ENCODE measurements at regions not wholly inside any gene's neighbourhood (a gene's known extent, or its start where the extent isn't known, plus 50 kb on each side); places are given as distances from the start of the nearest gene placed in this dataset.
A peak's percentile ranks its signal among the peaks of the same experiment; 100 is the strongest.

DNA sequence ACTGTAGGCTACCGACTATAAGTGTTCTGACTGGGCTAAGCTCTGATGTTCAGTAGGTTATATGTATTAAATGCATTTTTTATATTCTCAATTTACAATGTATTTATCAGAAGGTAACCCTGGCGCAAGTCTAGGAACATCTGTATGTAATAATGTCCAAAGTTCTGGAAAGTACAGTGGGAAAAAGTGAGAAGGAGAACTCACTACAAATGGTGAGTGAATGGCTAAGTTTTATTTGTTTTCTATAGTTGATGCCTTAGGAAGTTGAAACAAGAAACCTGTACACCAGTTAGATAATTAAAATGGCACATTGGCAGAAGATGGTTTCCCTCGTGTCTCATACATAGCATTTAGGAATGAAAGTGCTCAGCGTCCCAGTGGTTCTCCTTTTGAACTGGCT, 333.4 kb upstream of the THRB start:
- Mint-ChIP-seq H3K36me3 (ENCODE audit: unreplicated experiment) (no peaks in the 10 kb centered on the region), H3K9me3 (ENCODE audit: unreplicated experiment) (no peaks in the 10 kb centered on the region), H3K4me1 (ENCODE audit: unreplicated experiment) (peaks cover 10% of the 10 kb centered on the region), H3K4me3 (ENCODE audit: unreplicated experiment) (no peak overlapping the region), H3K27ac (ENCODE audit: unreplicated experiment) (no peak overlapping the region), H3K27me3 (ENCODE audit: unreplicated experiment) (peaks cover 50% of the 10 kb centered on the region)
- TF ChIP-seq, protein P1, sequence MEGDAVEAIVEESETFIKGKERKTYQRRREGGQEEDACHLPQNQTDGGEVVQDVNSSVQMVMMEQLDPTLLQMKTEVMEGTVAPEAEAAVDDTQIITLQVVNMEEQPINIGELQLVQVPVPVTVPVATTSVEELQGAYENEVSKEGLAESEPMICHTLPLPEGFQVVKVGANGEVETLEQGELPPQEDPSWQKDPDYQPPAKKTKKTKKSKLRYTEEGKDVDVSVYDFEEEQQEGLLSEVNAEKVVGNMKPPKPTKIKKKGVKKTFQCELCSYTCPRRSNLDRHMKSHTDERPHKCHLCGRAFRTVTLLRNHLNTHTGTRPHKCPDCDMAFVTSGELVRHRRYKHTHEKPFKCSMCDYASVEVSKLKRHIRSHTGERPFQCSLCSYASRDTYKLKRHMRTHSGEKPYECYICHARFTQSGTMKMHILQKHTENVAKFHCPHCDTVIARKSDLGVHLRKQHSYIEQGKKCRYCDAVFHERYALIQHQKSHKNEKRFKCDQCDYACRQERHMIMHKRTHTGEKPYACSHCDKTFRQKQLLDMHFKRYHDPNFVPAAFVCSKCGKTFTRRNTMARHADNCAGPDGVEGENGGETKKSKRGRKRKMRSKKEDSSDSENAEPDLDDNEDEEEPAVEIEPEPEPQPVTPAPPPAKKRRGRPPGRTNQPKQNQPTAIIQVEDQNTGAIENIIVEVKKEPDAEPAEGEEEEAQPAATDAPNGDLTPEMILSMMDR (IDR thresholded peaks at IDR 0.05): no peak
- no peak for DNase-seq (ENCODE audit: extremely low spot score, unreplicated experiment)

DNA sequence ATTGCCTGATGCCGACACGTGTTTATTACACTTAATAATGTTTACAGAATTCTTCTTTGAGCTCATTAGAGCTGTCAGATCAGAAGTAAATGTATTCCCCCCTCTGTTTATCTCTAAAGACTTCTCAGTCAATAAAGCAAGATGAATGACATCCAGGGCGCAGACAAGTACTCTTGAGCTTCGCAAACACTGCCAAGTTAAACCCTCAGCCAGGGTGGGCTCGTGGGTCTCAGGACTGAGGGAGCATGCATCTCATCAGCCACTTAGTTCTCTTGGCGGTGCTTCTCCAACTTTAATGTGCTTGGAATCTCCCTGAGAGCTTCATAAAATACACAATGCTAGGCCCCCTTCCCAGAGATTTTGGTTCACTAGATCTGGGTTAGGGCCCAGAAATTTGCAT, 333.9 kb upstream of the THRB start:
- Mint-ChIP-seq H3K4me3 (ENCODE audit: unreplicated experiment) (peak overlapping the region; percentile 85), H3K27ac (ENCODE audit: unreplicated experiment) (no peak overlapping the region), H3K9me3 (ENCODE audit: unreplicated experiment) (no peaks in the 10 kb centered on the region), H3K27me3 (ENCODE audit: unreplicated experiment) (peaks cover 53% of the 10 kb centered on the region), H3K4me1 (ENCODE audit: unreplicated experiment) (peaks cover 10% of the 10 kb centered on the region), H3K36me3 (ENCODE audit: unreplicated experiment) (no peaks in the 10 kb centered on the region)
- DNase-seq (ENCODE audit: extremely low spot score, unreplicated experiment): no peak
- TF ChIP-seq, protein P1 (IDR thresholded peaks at IDR 0.05): no peak

DNA sequence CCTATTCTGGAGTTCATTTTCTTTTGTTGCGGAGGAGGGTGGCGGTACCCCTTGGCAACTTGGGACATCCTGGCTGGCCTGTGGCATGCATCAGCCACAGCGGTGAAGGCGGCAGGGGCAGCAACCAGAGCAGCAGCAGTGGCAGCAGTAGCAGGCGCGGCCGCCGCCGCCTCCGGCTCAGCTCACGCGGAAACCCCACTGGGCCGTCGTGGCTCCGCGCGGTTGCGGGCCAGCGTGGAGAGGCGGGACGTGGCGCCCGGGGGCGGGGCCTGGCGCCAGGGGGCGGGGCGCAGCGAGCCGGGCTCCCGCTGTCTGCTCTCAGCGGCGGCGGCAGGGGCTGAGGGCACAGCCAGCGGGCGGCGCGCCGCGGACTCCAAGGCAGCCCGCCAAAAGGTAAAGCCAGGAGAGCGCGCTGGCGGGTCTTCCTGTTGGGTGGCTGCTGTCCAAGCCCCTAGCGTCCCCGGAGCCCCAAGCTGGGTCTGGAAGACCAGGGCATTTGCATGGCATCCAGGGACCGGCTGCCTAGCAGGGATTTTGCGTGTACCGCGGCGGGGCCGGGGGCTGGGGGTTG, 334.4 kb upstream of the THRB start:
- peaks cover 10% of the 10 kb centered on the region for H3K4me1 Mint-ChIP-seq (ENCODE audit: unreplicated experiment)
- no peak overlapping the region for H3K27ac Mint-ChIP-seq (ENCODE audit: unreplicated experiment)
- peak; percentile 85 for DNase-seq (ENCODE audit: extremely low spot score, unreplicated experiment)

DNA sequence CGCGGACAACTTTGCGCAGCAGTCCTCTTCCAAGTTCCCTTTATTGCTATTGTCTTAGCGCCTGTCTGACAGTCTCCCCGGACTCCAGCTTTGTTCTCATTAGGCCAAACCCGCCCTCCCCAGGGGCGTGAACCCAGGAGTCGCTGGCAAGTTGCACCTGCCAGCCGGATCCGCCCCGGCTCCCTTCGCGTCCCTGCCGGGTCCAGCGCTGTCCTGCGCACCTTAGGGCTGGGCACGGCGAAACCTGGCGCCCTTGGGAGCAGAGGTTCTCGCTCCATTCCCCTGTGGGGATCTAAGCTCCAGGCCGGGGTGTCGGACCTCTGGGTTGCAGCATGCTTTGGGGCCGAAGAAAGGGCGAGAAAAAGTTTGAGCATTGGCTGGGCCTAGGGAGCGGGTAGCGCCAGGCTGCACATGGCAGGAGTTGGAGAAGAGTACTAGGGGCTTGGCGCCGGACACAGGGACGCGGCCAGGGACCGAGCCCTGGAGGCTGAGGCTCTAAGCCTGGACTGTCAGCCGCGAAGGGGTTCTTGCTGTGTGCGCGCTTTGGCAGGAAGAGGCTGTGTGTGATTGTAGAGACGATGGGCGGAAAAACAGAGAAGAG, 335.1 kb upstream of the THRB start:
- DNase-seq (ENCODE audit: extremely low spot score, unreplicated experiment): no peak
- Mint-ChIP-seq H3K36me3 (ENCODE audit: unreplicated experiment) (no peaks in the 10 kb centered on the region), H3K4me3 (ENCODE audit: unreplicated experiment) (peak overlapping the region; percentile 85), H3K4me1 (ENCODE audit: unreplicated experiment) (peaks cover 10% of the 10 kb centered on the region), H3K27ac (ENCODE audit: unreplicated experiment) (no peak overlapping the region), H3K9me3 (ENCODE audit: unreplicated experiment) (no peaks in the 10 kb centered on the region), H3K27me3 (ENCODE audit: unreplicated experiment) (peaks cover 53% of the 10 kb centered on the region)
- TF ChIP-seq, protein P1 (IDR thresholded peaks at IDR 0.05): no peak

More for the DNA sequence above, 334.4 kb upstream of the THRB start:
- H3K9me3 Mint-ChIP-seq (ENCODE audit: unreplicated experiment): no peaks in the 10 kb centered on the region
- no peaks in the 10 kb centered on the region for H3K36me3 Mint-ChIP-seq (ENCODE audit: unreplicated experiment)
- peak overlapping the region; percentile 85 for H3K4me3 Mint-ChIP-seq (ENCODE audit: unreplicated experiment)
- peaks cover 53% of the 10 kb centered on the region for H3K27me3 Mint-ChIP-seq (ENCODE audit: unreplicated experiment)
- TF ChIP-seq, protein P1 (IDR thresholded peaks at IDR 0.05): no peak

DNA sequence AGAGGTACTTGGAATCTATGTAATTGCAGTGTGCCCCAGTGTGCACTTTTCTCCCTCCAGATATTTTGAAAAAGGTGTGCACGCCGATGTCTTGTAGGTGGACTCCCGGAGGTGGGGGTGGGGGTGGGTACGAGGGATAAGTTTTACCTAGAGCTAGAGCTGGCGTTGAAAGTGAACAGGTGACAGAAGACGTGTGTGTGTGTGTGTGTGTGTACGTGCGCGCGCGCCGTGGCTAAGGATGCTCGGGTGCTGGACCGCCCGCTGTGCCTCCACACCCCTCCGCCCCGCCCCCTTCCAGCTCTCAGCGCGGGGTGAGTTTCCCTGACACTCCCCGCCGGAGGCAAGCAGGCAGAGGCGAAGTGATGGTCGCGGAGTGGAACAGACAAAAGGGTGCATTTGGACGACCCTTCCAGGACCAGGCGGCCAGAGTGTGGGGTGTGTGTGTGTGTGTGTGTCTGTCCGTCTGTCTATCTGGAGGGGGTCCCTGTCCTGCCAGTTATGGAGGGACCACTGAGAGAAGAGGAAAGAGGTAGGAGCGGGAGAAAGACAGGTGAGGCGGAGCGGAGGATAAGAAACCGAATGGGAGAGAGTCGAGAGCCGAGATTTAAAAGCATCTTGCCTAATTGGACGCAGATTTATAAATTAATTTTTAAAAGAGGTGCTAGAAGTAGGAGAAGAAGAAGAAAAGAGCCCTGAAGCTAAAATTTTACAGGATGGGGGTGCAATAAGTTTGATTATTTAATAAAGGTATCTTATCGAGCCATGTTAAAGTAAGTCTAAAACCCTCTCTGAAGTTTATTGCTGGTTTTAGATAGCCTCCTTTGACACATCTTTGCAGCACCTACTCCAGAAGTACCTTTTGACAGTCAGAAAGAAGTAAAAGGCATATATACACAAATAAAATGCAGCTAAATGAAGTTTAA, 335.8 kb upstream of the THRB start:
- TF ChIP-seq, protein P1 (IDR thresholded peaks at IDR 0.05): no peak
- Mint-ChIP-seq H3K9me3 (ENCODE audit: unreplicated experiment) (no peaks in the 10 kb centered on the region), H3K36me3 (ENCODE audit: unreplicated experiment) (no peaks in the 10 kb centered on the region), H3K4me3 (ENCODE audit: unreplicated experiment) (peak overlapping the region; percentile 85), H3K4me1 (ENCODE audit: unreplicated experiment) (peaks cover 10% of the 10 kb centered on the region), H3K27ac (ENCODE audit: unreplicated experiment) (no peak overlapping the region), H3K27me3 (ENCODE audit: unreplicated experiment) (peaks cover 56% of the 10 kb centered on the region)
- no peak for DNase-seq (ENCODE audit: extremely low spot score, unreplicated experiment)

Measured in osteocyte (in vitro differentiated cells).